GM23338 (cell line): ENCODE measurements at regions not wholly inside any gene's neighbourhood (a gene's known extent, or its start where the extent isn't known, plus 50 kb on each side); places are given as distances from the start of the nearest gene placed in this dataset.

Source experiments
- ATAC-seq: fragments of 200-7000 bp; cut with Tn5 transposase; 3 replicates; pipeline ENCODE4 v1.9.1; 2020
- DNase-seq: peaks from one replicate; pipeline ENCODE4 v3.0.0-alpha.2; 2015; ENCODE audit warnings: low spot score
- H2AFZ ChIP-seq: fragments of 200-600 bp; sonication (generic); 2 replicates; pipeline ENCODE4 v1.8.0; 2016; ENCODE audit warnings: antibody characterized with exemption, mild to moderate bottlenecking, moderate library complexity
- H3F3A ChIP-seq: fragments of 200-600 bp; sonication (generic); replicated peaks from 2 replicates; pipeline ENCODE4 v1.8.0; 2017; ENCODE audit warnings: antibody characterized with exemption, mixed run types, low read depth
- H3K27ac ChIP-seq: fragments of 200-600 bp; sonication (generic); 2 replicates; pipeline ENCODE4 v1.6.1; 2016; ENCODE audit warnings: low read depth
- H3K27me3 ChIP-seq: fragments of 200-600 bp; sonication (generic); 2 replicates; pipeline ENCODE4 v1.8.0; 2016; ENCODE audit warnings: mild to moderate bottlenecking, mixed run types, moderate library complexity; ENCODE audit not compliant: insufficient read depth
- H3K36me3 ChIP-seq: fragments of 200-600 bp; sonication (generic); 2 replicates; pipeline ENCODE4 v1.8.0; 2016; ENCODE audit warnings: mild to moderate bottlenecking; ENCODE audit not compliant: insufficient read depth
- H3K4me1 ChIP-seq: fragments of 200-600 bp; sonication (generic); 2 replicates; pipeline ENCODE4 v1.8.0; 2016; ENCODE audit warnings: mild to moderate bottlenecking, moderate library complexity; ENCODE audit not compliant: insufficient read depth
- H3K4me2 ChIP-seq: fragments of 200-600 bp; sonication (generic); 2 replicates; pipeline ENCODE4 v1.7.1; 2017; ENCODE audit warnings: mixed run types
- H3K4me3 ChIP-seq: fragments of 200-600 bp; sonication (generic); 2 replicates; pipeline ENCODE4 v1.6.1; 2016; ENCODE audit warnings: mixed run types
- H3K79me2 ChIP-seq: fragments of 200-600 bp; sonication (generic); replicated peaks from 2 replicates; pipeline ENCODE4 v1.8.0; 2017; ENCODE audit warnings: mild to moderate bottlenecking; ENCODE audit not compliant: insufficient read depth
- H3K9me2 ChIP-seq: fragments of 200-600 bp; sonication (generic); 2 replicates; pipeline ENCODE4 v1.8.0; 2017; ENCODE audit not compliant: insufficient read depth
- H4K20me1 ChIP-seq: fragments of 200-600 bp; sonication (generic); replicated peaks from 2 replicates; pipeline ENCODE4 v1.8.0; 2017; ENCODE audit warnings: mild to moderate bottlenecking; ENCODE audit not compliant: insufficient read depth
- H3K27ac Mint-ChIP-seq: 2 replicates; pipeline ENCODE4 v1.8.0; 2020; ENCODE audit warnings: inconsistent platforms, mild to moderate bottlenecking, moderate library complexity, mixed read lengths
- H3K27me3 Mint-ChIP-seq: 3 replicates; pipeline ENCODE4 v1.8.0; 2022; ENCODE audit warnings: low read depth, mild to moderate bottlenecking, moderate library complexity, mixed read lengths, inconsistent platforms; ENCODE audit not compliant: insufficient read depth, poor library complexity
- H3K36me3 Mint-ChIP-seq: 3 replicates; pipeline ENCODE4 v1.8.0; 2021; ENCODE audit warnings: low read depth, mild to moderate bottlenecking, inconsistent platforms, moderate library complexity, mixed read lengths
- H3K4me1 Mint-ChIP-seq: 3 replicates; pipeline ENCODE4 v1.8.0; 2020; ENCODE audit warnings: mild to moderate bottlenecking, inconsistent platforms, mixed read lengths
- H3K4me3 Mint-ChIP-seq: 3 replicates; pipeline ENCODE4 v1.8.0; 2021; ENCODE audit warnings: moderate library complexity, mild to moderate bottlenecking, inconsistent platforms, mixed read lengths
- H3K9me3 Mint-ChIP-seq: 3 replicates; pipeline ENCODE4 v1.8.0; 2020; ENCODE audit warnings: moderate library complexity, mild to moderate bottlenecking, inconsistent platforms, mixed read lengths
- CREB1 ChIP-seq: fragments of 250-450 bp; sonication (Bioruptor Pico); IDR thresholded peaks from 2 replicates; pipeline ENCODE4 v1.5.0; 2020; ENCODE audit warnings: low read depth, mild to moderate bottlenecking, moderate library complexity
- CTCF ChIP-seq, 2 experiments: fragments of 200-600 bp in 1 of 2; sonication (generic) in 1 of 2; conservative IDR thresholded peaks; 2 replicates each; pipeline versions ENCODE4 v1.5.1 to v1.6.1; 2016 to 2017; ENCODE audit warnings: antibody characterized with exemption in 2 of 2, low read depth in 2 of 2, mild to moderate bottlenecking in 2 of 2, moderate library complexity in 1 of 2
- JUNB ChIP-seq: IDR thresholded peaks from one replicate; pipeline ENCODE4 v1.6.1; 2016; ENCODE audit warnings: antibody characterized with exemption; ENCODE audit not compliant: unreplicated experiment
- NANOG ChIP-seq: IDR thresholded peaks from 2 replicates; pipeline ENCODE4 v1.6.1; 2016; ENCODE audit warnings: antibody characterized with exemption, borderline replicate concordance
- POLR2AphosphoS5 ChIP-seq: IDR thresholded peaks from 2 replicates; pipeline ENCODE4 v1.6.1; 2016; ENCODE audit warnings: antibody characterized with exemption, low read depth
- ZNF331 ChIP-seq: fragments of 250-450 bp; sonication (Bioruptor Pico); IDR thresholded peaks from 2 replicates; pipeline ENCODE4 v1.5.0; 2020; ENCODE audit warnings: low read depth, mild to moderate bottlenecking, moderate library complexity
- ZNF462 ChIP-seq: fragments of 250-450 bp; sonication (Bioruptor Pico); IDR thresholded peaks from 2 replicates; pipeline ENCODE4 v1.5.0; 2020; ENCODE audit warnings: mild to moderate bottlenecking, moderate library complexity

- Histone ChIP-seq H3K9me2 (no peaks in the 10 kb centered on the region), H3K4me3 (no peak overlapping the region), H3K79me2 (no peaks in the 10 kb centered on the region), H3F3A (no peaks in the 10 kb centered on the region), H3K4me2 (no peak overlapping the region), H3K4me1 (no peaks in the 10 kb centered on the region), H3K36me3 (no peaks in the 10 kb centered on the region), H3K27ac (no peak overlapping the region), H2AFZ (no peak overlapping the region), H4K20me1 (no peaks in the 10 kb centered on the region; the same call in none of the 2 replicates), H3K27me3 (peaks cover 49% of the 10 kb centered on the region)
- no peak for DNase-seq
- H3K4me1 Mint-ChIP-seq = no peaks in the 10 kb centered on the region
- no peak overlapping the region for H3K27ac Mint-ChIP-seq
- no peaks in the 10 kb centered on the region for H3K9me3 Mint-ChIP-seq
- ATAC-seq = no peak
- peaks cover 9% of the 10 kb centered on the region for H3K27me3 Mint-ChIP-seq
- H3K4me3 Mint-ChIP-seq = no peak overlapping the region
- TF ChIP-seq CTCF (conservative IDR thresholded peaks at IDR 0.05; ENCODE audit: low read depth in 2 of 2) (no peak), ZNF462 (CRISPR knock-in tag) (no peak), NANOG (no peak), ZNF331 (CRISPR knock-in tag) (no peak), POLR2AphosphoS5 (no peak), CREB1 (CRISPR knock-in tag) (no peak), JUNB (no peak)
- no peaks in the 10 kb centered on the region for H3K36me3 Mint-ChIP-seq
Observed at GRCh38 chr22:23007823-23008222, 62.5 kb upstream of the GNAZ start.
